GM19328 (cell line): ENCODE measurements at regions not wholly inside any gene's neighbourhood (a gene's known extent, or its start where the extent isn't known, plus 50 kb on each side); places are given as distances from the start of the nearest gene placed in this dataset.
"Not testable (repeated sequence)": the region's sequence is repeated elsewhere in the genome, so short reads cannot be mapped to it uniquely, and the experiment has no call there.

ENCODE experiments used
- ATAC-seq: cut with Tn5 transposase; IDR thresholded peaks from one replicate; pipeline ENCODE4 v1.9.1; 2021; ENCODE audit warnings: mild to moderate bottlenecking, moderate library complexity; ENCODE audit not compliant: unreplicated experiment

- not testable (repeated sequence) for ATAC-seq
These were observed 144.6 kb upstream of the DUSP22 start for GRCh38 chr6:147651-148050.

GRCh38 chr6:148051-148984 lies 144.0 kb upstream of the DUSP22 start:
- ATAC-seq = peak; percentile 95

GRCh38 chr6:150147-150546 lies 142.1 kb upstream of the DUSP22 start:
- ATAC-seq = not testable (repeated sequence)

GRCh38 chr6:152436-152835 lies 139.9 kb upstream of the DUSP22 start:
- ATAC-seq = not testable (repeated sequence)

- ATAC-seq = not testable (repeated sequence)
These were observed 139.3 kb upstream of the DUSP22 start for GRCh38 chr6:153026-153425.

GRCh38 chr6:153867-154266 lies 138.4 kb upstream of the DUSP22 start:
- not testable (repeated sequence) for ATAC-seq

GRCh38 chr6:154321-155092 lies 137.8 kb upstream of the DUSP22 start:
- ATAC-seq = not testable (repeated sequence)

GRCh38 chr6:156010-156409 lies 136.3 kb upstream of the DUSP22 start:
- ATAC-seq = no peak

GRCh38 chr6:156441-157140 lies 135.7 kb upstream of the DUSP22 start:
- not testable (repeated sequence) for ATAC-seq

GRCh38 chr6:157176-157575 lies 135.1 kb upstream of the DUSP22 start:
- ATAC-seq = not testable (repeated sequence)

- ATAC-seq = not testable (repeated sequence)
These were observed 130.6 kb upstream of the DUSP22 start for GRCh38 chr6:161657-162056.

- ATAC-seq = no peak
These were observed 127.6 kb upstream of the DUSP22 start for GRCh38 chr6:164720-165119.

GRCh38 chr6:165263-165662 lies 127.0 kb upstream of the DUSP22 start:
- no peak for ATAC-seq

GRCh38 chr6:165906-166305 lies 126.4 kb upstream of the DUSP22 start:
- no peak for ATAC-seq

- no peak for ATAC-seq
These were observed 123.3 kb upstream of the DUSP22 start for GRCh38 chr6:168865-169455.

GRCh38 chr6:174036-174435 lies 118.3 kb upstream of the DUSP22 start:
- no peak for ATAC-seq

- ATAC-seq = no peak
These were observed 116.6 kb upstream of the DUSP22 start for GRCh38 chr6:175680-176079.

GRCh38 chr6:176766-177165 lies 115.5 kb upstream of the DUSP22 start:
- no peak for ATAC-seq

- no peak for ATAC-seq
These were observed 114.2 kb upstream of the DUSP22 start for GRCh38 chr6:178119-178518.

GRCh38 chr6:178929-179328 lies 113.4 kb upstream of the DUSP22 start:
- ATAC-seq = not testable (repeated sequence)
